ENCODE measurements at regions not wholly inside any gene's neighbourhood (a gene's known extent, or its start where the extent isn't known, plus 50 kb on each side); places are given as distances from the start of the nearest gene placed in this dataset.
"Not testable (repeated sequence)": the region's sequence is repeated elsewhere in the genome, so short reads cannot be mapped to it uniquely, and the experiment has no call there.

- H3K27ac Mint-ChIP-seq (ENCODE audit: unreplicated experiment); H3K9me3 Mint-ChIP-seq (ENCODE audit: low read depth); DNase-seq (ENCODE audit: low spot score); H3K4me3 Mint-ChIP-seq (ENCODE audit: unreplicated experiment); H3K4me1 Mint-ChIP-seq (ENCODE audit: low read depth); H3K36me3 Mint-ChIP-seq (ENCODE audit: low read depth): not testable (repeated sequence)
- peaks cover 11% of the 10 kb centered on the region for H3K27me3 Mint-ChIP-seq (ENCODE audit: low read depth)
These were observed 64.4 kb downstream of the TMEM200C start for GRCh38 chr18:5830902-5831301.

- Mint-ChIP-seq H3K27me3 (ENCODE audit: low read depth) (peaks cover 16% of the 10 kb centered on the region), H3K4me3 (ENCODE audit: unreplicated experiment) (no peak overlapping the region), H3K9me3 (ENCODE audit: low read depth) (no peaks in the 10 kb centered on the region), H3K4me1 (ENCODE audit: low read depth) (no peaks in the 10 kb centered on the region), H3K36me3 (ENCODE audit: low read depth) (no peaks in the 10 kb centered on the region), H3K27ac (ENCODE audit: unreplicated experiment) (no peak overlapping the region)
- TF ChIP-seq CTCF (IDR thresholded peaks at IDR 0.05): no peak
- no peak for DNase-seq (ENCODE audit: low spot score)
These were observed 66.4 kb downstream of the TMEM200C start for GRCh38 chr18:5828913-5829312.

GRCh38 chr18:5825663-5826062 lies 69.7 kb downstream of the TMEM200C start:
- no peaks in the 10 kb centered on the region for H3K4me1 Mint-ChIP-seq (ENCODE audit: low read depth)
- no peaks in the 10 kb centered on the region for H3K9me3 Mint-ChIP-seq (ENCODE audit: low read depth)
- H3K36me3 Mint-ChIP-seq (ENCODE audit: low read depth): no peaks in the 10 kb centered on the region

DNA sequence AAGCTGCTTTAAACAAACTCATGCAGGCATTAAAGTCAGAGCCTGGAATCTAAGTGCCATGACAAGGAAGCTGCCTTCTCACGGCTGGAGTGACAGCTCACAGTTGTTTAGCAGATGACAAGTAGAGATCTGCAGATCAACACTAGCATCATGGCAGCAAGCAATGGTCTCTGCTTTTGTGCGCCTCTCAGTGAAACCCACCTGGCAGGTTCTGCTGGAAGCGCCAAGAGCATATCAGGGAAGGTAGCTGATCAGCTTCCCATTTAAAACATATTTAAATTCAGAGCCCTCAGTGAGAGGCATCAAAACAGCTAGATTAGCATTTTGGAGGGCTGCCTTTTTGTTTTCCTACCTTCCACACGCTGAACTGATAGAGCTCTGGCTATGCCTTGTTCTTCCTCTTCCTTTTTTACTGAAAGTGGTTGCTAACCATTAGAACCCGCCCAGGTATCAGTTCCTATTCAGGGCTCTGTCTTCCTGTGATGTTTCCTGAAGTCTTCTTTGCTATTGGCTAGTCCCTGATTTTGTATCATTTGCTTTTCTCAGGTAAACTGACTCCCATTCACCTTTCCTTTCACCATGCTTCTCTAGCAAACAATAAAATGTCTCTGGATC lies 70.8 kb downstream of the TMEM200C start:
- no peak overlapping the region for H3K27ac Mint-ChIP-seq (ENCODE audit: unreplicated experiment)
- H3K36me3 Mint-ChIP-seq (ENCODE audit: low read depth): no peaks in the 10 kb centered on the region
- no peak overlapping the region for H3K4me3 Mint-ChIP-seq (ENCODE audit: unreplicated experiment)
- DNase-seq (ENCODE audit: low spot score): no peak
- H3K9me3 Mint-ChIP-seq (ENCODE audit: low read depth): no peaks in the 10 kb centered on the region
- H3K27me3 Mint-ChIP-seq (ENCODE audit: low read depth): peaks cover 20% of the 10 kb centered on the region
- TF ChIP-seq CTCF (IDR thresholded peaks at IDR 0.05): no peak
- H3K4me1 Mint-ChIP-seq (ENCODE audit: low read depth): no peaks in the 10 kb centered on the region

More at GRCh38 chr18:5825663-5826062, 69.7 kb downstream of the TMEM200C start:
- peaks cover 20% of the 10 kb centered on the region for H3K27me3 Mint-ChIP-seq (ENCODE audit: low read depth)
- H3K27ac Mint-ChIP-seq (ENCODE audit: unreplicated experiment): no peak overlapping the region
- no peak for TF ChIP-seq CTCF (IDR thresholded peaks at IDR 0.05)
- no peak overlapping the region for H3K4me3 Mint-ChIP-seq (ENCODE audit: unreplicated experiment)
- no peak for DNase-seq (ENCODE audit: low spot score)

- H3K9me3 Mint-ChIP-seq (ENCODE audit: low read depth): no peaks in the 10 kb centered on the region
- no peak overlapping the region for H3K4me3 Mint-ChIP-seq (ENCODE audit: unreplicated experiment)
- H3K36me3 Mint-ChIP-seq (ENCODE audit: low read depth): no peaks in the 10 kb centered on the region
- no peak overlapping the region for H3K27ac Mint-ChIP-seq (ENCODE audit: unreplicated experiment)
- no peak for TF ChIP-seq CTCF (IDR thresholded peaks at IDR 0.05)
- H3K27me3 Mint-ChIP-seq (ENCODE audit: low read depth): peaks cover 7% of the 10 kb centered on the region
- DNase-seq (ENCODE audit: low spot score): no peak
- H3K4me1 Mint-ChIP-seq (ENCODE audit: low read depth): no peaks in the 10 kb centered on the region
These were observed 77.5 kb downstream of the TMEM200C start for GRCh38 chr18:5817816-5818215.

- TF ChIP-seq CTCF (IDR thresholded peaks at IDR 0.05): no peak
- Mint-ChIP-seq H3K27ac (ENCODE audit: unreplicated experiment) (no peak overlapping the region), H3K27me3 (ENCODE audit: low read depth) (peaks cover 2% of the 10 kb centered on the region), H3K9me3 (ENCODE audit: low read depth) (peaks cover 15% of the 10 kb centered on the region), H3K4me1 (ENCODE audit: low read depth) (no peaks in the 10 kb centered on the region), H3K4me3 (ENCODE audit: unreplicated experiment) (no peak overlapping the region), H3K36me3 (ENCODE audit: low read depth) (no peaks in the 10 kb centered on the region)
- no peak for DNase-seq (ENCODE audit: low spot score)
These were observed 88.5 kb downstream of the TMEM200C start for GRCh38 chr18:5806860-5807259.

Measured in chondrocyte (in vitro differentiated cells).